Neural cell (in vitro differentiated cells): ENCODE measurements at regions not wholly inside any gene's neighbourhood (a gene's known extent, or its start where the extent isn't known, plus 50 kb on each side); places are given as distances from the start of the nearest gene placed in this dataset.

ENCODE experiments used
- EP300 ChIP-seq: fragments of 450-650 bp; conservative IDR thresholded peaks from 2 replicates; pipeline ENCODE4 v1.6.1; 2014; ENCODE audit warnings: antibody characterized with exemption, mild to moderate bottlenecking, moderate library complexity; ENCODE audit not compliant: poor library complexity, severe bottlenecking
- EZH2 ChIP-seq: fragments of 200-600, 300-800 bp; shearing (Covaris generic), sonication (generic); IDR thresholded peaks from 2 replicates; pipeline ENCODE4 v1.6.1; 2014; ENCODE audit warnings: antibody characterized with exemption, low read length, borderline replicate concordance, mild to moderate bottlenecking; ENCODE audit not compliant: insufficient read depth, poor library complexity, severe bottlenecking
- POLR2AphosphoS5 ChIP-seq: IDR thresholded peaks from 2 replicates; pipeline ENCODE4 v1.6.1; 2012
- RAD21 ChIP-seq: fragments of 450-650 bp; conservative IDR thresholded peaks from 2 replicates; pipeline ENCODE4 v1.6.1; 2014; ENCODE audit warnings: antibody characterized with exemption, mild to moderate bottlenecking, moderate library complexity
- SMC3 ChIP-seq: fragments of 450-650 bp; conservative IDR thresholded peaks from 2 replicates; pipeline ENCODE4 v1.6.1; 2014; ENCODE audit warnings: antibody characterized with exemption, mild to moderate bottlenecking, moderate library complexity; ENCODE audit not compliant: poor library complexity
- TAF1 ChIP-seq: IDR thresholded peaks from 2 replicates; pipeline ENCODE4 v1.6.1; 2012; ENCODE audit warnings: low read depth
- TF ChIP-seq, protein P1 (sequence below): fragments of 450-650 bp; IDR thresholded peaks from 2 replicates; pipeline ENCODE4 v1.5.1; 2014; ENCODE audit warnings: antibody characterized with exemption, mild to moderate bottlenecking, moderate library complexity; ENCODE audit not compliant: poor library complexity, severe bottlenecking
- TF ChIP-seq, protein P2 (sequence below): IDR thresholded peaks from 2 replicates; pipeline ENCODE4 v1.6.1; 2012; ENCODE audit warnings: borderline replicate concordance

DNA sequence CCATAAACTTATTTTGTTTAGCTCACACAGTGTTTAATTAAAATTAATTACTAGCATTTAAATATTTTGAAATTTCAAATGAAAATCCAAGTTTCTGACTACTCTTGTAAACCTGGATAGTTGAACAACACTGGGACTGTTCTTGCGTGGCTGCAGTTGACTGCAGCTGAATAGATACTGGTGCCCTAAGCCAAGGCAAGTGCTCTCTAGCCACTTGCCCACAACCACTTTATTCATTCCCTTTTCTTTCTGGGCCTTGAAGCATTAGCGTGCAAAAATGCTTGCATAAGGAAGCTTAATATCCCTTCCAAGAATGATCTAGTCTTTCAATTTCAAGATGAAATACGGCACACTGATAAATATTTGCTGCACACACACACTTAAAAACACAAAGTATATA, 676.0 kb upstream of the MARCKS start:
- TF ChIP-seq, protein P1, sequence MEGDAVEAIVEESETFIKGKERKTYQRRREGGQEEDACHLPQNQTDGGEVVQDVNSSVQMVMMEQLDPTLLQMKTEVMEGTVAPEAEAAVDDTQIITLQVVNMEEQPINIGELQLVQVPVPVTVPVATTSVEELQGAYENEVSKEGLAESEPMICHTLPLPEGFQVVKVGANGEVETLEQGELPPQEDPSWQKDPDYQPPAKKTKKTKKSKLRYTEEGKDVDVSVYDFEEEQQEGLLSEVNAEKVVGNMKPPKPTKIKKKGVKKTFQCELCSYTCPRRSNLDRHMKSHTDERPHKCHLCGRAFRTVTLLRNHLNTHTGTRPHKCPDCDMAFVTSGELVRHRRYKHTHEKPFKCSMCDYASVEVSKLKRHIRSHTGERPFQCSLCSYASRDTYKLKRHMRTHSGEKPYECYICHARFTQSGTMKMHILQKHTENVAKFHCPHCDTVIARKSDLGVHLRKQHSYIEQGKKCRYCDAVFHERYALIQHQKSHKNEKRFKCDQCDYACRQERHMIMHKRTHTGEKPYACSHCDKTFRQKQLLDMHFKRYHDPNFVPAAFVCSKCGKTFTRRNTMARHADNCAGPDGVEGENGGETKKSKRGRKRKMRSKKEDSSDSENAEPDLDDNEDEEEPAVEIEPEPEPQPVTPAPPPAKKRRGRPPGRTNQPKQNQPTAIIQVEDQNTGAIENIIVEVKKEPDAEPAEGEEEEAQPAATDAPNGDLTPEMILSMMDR: no peak
- TF ChIP-seq POLR2AphosphoS5 (no peak), SMC3 (no peak), EZH2 (no peak), EP300 (no peak), RAD21 (no peak), TAF1 (no peak)
- TF ChIP-seq, protein P2, sequence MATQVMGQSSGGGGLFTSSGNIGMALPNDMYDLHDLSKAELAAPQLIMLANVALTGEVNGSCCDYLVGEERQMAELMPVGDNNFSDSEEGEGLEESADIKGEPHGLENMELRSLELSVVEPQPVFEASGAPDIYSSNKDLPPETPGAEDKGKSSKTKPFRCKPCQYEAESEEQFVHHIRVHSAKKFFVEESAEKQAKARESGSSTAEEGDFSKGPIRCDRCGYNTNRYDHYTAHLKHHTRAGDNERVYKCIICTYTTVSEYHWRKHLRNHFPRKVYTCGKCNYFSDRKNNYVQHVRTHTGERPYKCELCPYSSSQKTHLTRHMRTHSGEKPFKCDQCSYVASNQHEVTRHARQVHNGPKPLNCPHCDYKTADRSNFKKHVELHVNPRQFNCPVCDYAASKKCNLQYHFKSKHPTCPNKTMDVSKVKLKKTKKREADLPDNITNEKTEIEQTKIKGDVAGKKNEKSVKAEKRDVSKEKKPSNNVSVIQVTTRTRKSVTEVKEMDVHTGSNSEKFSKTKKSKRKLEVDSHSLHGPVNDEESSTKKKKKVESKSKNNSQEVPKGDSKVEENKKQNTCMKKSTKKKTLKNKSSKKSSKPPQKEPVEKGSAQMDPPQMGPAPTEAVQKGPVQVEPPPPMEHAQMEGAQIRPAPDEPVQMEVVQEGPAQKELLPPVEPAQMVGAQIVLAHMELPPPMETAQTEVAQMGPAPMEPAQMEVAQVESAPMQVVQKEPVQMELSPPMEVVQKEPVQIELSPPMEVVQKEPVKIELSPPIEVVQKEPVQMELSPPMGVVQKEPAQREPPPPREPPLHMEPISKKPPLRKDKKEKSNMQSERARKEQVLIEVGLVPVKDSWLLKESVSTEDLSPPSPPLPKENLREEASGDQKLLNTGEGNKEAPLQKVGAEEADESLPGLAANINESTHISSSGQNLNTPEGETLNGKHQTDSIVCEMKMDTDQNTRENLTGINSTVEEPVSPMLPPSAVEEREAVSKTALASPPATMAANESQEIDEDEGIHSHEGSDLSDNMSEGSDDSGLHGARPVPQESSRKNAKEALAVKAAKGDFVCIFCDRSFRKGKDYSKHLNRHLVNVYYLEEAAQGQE: no peak
